Brain microvascular endothelial cell (primary cell): ENCODE measurements at regions not wholly inside any gene's neighbourhood (a gene's known extent, or its start where the extent isn't known, plus 50 kb on each side); places are given as distances from the start of the nearest gene placed in this dataset.
"Not testable (repeated sequence)": the region's sequence is repeated elsewhere in the genome, so short reads cannot be mapped to it uniquely, and the experiment has no call there.

Source experiments
- DNase-seq: peaks from one replicate; pipeline ENCODE4 v3.0.0-alpha.2; 2020
- H3K27ac ChIP-seq: fragments of 250-450 bp; sonication (Bioruptor Pico); 2 replicates; pipeline ENCODE4 v1.5.1; 2020; ENCODE audit warnings: mild to moderate bottlenecking, moderate library complexity
- H3K27me3 ChIP-seq: fragments of 250-450 bp; sonication (Bioruptor Pico); replicated peaks from 2 replicates; pipeline ENCODE4 v1.5.1; 2020; ENCODE audit warnings: mild to moderate bottlenecking
- H3K36me3 ChIP-seq: fragments of 250-450 bp; sonication (Bioruptor Pico); replicated peaks from 2 replicates; pipeline ENCODE4 v1.5.1; 2020; ENCODE audit warnings: mild to moderate bottlenecking
- H3K4me3 ChIP-seq: 2 replicates; pipeline ENCODE4 v1.5.1; 2011; ENCODE audit warnings: low read depth, mild to moderate bottlenecking, control low read depth, low read length, moderate library complexity
- in situ Hi-C: cut with HindIII; loops from 2 replicates; pipeline ENCODE4 v1.10.0; 2017; ENCODE audit warnings: low sequenced_read_pairs, low pct_ligation_motif_present

DNA sequence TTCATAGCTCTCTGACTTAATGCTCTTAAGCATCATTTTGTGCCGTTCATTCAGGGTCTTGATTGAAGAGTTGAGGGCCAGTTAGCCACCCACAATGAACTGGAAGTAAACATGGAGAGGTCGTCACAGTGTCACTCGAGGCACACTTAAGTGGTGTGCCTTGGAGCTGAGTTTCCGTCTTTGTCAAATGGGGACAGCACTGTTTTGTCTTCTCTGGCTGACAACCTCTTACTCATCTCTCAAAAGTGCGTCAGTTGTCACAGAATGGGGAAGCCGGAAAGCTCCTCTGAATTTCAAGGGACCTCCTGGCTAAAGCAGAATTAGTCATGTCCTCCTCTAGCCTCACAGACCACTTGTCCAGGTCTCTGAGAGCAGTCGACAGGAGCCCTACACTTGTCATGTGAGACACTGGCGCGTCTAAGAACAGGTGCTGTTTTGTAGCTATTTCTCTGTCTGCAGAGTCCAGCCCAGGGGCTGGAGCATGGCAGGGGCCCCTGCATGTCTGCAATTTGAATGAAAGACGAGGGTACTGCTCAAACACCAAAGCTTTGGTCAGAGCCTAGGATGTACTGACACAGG, 231.5 kb downstream of the NPIPA7 start:
- H3K36me3 ChIP-seq, H3K27ac ChIP-seq, H3K4me3 ChIP-seq, DNase-seq, H3K27me3 ChIP-seq, in situ Hi-C loops: not testable (repeated sequence)

DNA sequence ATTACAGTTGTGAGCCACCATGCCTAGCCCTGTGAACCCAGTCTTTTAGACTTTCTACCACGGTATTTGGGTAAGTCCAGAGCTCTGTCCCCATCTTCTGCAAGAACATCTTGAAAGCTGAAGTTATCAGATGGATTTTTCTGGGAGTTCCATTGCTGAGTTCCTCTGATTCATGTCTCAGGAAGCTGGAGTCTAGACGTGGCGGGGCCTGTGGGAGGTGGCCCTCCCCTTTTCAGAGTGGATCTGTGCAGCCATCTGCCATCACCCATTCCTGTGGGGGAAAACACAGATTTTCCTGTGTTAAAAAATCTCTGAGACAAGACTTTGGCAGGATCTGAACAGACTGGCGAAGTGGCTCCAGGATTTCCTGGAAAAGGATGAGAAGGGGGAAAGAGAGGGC, 234.3 kb downstream of the NPIPA7 start:
- H3K36me3 ChIP-seq, in situ Hi-C loops, H3K27ac ChIP-seq, H3K27me3 ChIP-seq, DNase-seq, H3K4me3 ChIP-seq: not testable (repeated sequence)

DNA sequence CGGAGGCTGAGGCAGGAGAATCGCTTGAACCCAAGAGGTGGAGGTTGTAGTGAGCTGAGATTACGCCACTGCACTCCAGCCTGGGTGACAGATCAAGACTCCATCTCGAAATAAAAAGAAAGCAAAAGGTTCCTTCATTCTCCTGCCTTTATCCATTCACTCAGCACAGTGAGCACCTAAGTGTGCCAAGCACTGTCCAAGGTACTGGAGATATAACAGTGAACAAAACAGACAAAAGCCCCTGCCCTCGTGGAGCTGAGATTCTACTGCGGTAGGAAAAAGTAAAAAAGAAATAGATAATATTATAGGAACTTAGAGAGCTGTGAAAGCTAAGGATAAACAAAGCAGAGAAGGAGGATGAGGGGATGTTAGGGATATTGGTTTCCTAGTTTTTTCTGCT, 235.5 kb downstream of the NPIPA7 start:
- H3K4me3 ChIP-seq, DNase-seq, in situ Hi-C loops, H3K36me3 ChIP-seq, H3K27ac ChIP-seq, H3K27me3 ChIP-seq: not testable (repeated sequence)

DNA sequence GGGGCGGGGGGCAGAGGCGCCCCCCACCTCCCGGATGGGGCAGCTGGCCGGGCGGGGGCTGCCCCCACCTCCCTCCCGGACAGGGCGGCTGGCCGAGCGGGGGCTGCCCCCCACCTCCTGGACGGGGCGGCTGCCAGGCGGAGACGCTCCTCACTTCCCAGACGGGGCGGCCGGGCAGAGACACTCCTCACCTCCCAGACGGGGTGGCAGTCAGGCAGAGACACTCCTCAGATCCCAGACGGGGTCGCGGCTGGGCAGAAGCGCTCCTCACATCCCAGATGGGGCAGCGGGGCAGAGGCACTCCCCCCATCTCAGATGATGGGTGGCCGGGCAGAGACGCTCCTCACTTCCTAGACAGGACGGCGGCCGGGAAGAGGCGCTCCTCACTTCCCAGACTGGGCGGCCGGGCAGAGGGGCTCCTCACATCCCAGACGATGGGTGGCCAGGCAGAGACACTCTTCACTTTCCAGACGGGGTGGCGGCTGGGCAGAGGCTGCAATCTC, 240.1 kb downstream of the NPIPA7 start:
- H3K27ac ChIP-seq, H3K36me3 ChIP-seq, in situ Hi-C loops, H3K4me3 ChIP-seq, H3K27me3 ChIP-seq, DNase-seq: not testable (repeated sequence)

DNA sequence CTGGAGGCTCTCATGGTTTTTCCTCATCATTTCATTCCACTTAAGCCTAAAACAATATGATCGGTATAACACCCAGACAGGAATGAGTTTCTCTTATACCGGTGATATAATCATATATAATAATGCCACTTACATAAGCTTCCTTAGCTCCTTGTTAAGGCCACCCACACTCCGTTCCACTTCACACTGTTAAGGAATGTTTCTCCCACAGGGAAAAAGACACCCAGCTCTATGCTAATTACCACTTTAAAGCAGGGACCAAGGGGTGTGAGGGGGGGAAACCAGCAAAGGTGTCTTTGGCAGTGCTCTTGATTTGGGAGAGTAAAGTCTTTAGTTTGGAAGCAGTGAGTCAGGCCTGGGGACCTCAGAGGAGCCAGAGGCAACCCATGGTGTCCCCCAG, 245.4 kb downstream of the NPIPA7 start:
- in situ Hi-C loops, DNase-seq, H3K4me3 ChIP-seq, H3K27ac ChIP-seq, H3K36me3 ChIP-seq, H3K27me3 ChIP-seq: not testable (repeated sequence)

DNA sequence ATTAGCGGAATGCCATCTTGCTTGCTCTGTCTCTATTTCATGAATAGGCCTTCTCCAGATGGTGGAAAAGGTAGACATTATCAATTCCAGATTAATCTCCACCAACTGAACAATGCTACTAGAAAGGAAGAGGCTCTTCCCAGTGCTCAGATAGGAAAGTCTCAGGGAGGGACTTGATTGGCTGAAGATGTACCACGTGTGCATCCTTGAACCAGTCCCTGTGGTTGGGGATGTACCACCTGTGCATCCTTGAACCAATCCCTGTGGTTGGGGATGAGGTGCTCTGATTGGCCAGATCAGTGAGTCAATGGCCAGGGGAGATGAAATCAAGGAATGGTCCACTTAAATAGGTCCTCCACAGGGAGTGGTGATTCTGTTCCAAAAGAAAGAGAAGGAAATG, 246.2 kb downstream of the NPIPA7 start:
- DNase-seq, H3K36me3 ChIP-seq, H3K27ac ChIP-seq, in situ Hi-C loops, H3K4me3 ChIP-seq, H3K27me3 ChIP-seq: not testable (repeated sequence)

DNA sequence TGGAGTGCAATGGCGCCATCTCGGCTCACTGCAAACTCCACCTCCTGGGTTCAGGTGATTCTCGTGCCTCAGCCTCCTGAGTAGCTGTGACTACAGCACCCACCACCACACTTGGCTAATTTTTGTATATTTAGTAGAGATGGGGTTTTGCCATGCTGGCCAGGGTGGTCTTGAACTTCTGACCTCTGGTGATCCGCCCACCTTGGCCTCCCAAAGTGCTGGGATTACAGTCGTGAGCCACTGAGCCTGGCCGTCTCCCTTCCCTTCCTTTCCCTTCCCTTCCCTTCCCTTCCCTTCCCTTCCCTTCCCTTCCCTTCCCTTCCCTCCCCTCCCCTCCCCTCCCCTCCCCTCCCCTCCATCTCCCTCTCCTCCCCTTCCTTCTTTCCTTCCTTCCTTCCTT, 248.9 kb downstream of the NPIPA7 start:
- H3K27ac ChIP-seq, H3K27me3 ChIP-seq, in situ Hi-C loops, DNase-seq, H3K4me3 ChIP-seq, H3K36me3 ChIP-seq: not testable (repeated sequence)

DNA sequence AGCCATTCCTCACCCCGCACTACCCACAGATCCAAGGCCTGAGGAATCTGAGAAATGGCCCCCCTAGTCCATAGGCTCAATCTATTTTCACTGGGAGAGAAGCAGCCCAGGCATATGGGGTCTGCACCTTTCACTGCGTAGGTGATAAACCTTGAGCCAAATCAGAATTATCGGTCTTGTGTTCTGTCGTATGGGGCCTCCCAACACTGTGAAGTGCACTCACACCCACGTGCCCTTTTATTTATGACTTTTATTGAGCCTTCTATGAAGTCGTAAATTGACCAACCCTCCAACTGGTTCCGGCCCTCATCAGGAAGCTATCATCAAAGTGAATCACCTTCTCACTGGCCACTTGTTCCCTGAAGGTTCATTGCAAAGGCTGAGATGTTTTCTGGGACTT, 259.3 kb downstream of the NPIPA7 start:
- H3K27me3 ChIP-seq, H3K36me3 ChIP-seq, H3K27ac ChIP-seq, in situ Hi-C loops, DNase-seq, H3K4me3 ChIP-seq: not testable (repeated sequence)

DNA sequence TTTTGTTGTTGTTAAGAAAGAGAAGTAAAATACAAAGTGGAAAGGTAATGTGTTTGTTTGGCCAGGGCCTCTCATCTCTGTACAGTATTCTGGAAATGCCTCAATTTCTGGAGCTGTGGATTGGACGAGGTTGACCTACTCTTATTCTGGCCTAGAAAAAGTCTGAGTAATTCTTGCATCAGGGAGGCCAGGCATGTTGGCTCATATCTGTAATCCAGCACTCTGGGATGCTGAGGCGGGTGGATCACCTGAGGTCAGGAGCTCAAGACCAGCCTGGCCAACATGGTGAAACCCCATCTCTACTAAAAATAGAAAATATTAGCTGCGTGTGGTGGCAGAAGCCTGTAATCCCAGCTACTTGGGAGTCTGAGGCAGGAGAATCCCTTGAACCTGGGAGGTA, 259.8 kb downstream of the NPIPA7 start:
- DNase-seq, H3K27me3 ChIP-seq, in situ Hi-C loops, H3K4me3 ChIP-seq, H3K27ac ChIP-seq, H3K36me3 ChIP-seq: not testable (repeated sequence)

DNA sequence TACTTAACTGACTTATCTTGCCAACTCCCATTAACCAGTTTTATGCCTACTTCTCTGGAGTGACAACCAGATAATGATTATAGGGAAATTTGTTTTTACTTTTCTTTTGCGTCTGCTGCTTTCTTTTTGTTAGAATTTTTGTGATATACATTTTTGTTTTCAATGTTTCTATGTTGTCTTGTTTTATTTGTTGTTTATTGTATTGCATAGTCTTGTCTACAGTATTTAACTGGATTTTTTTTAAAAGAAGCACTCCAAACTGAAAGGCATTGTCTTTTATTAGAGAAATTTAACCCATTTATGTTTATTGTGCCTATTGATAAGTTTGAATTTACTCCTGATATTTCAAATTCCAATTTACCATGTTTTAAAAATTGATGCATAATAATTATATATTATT, 264.9 kb downstream of the NPIPA7 start:
- in situ Hi-C loops, DNase-seq, H3K36me3 ChIP-seq, H3K27me3 ChIP-seq, H3K27ac ChIP-seq, H3K4me3 ChIP-seq: not testable (repeated sequence)

DNA sequence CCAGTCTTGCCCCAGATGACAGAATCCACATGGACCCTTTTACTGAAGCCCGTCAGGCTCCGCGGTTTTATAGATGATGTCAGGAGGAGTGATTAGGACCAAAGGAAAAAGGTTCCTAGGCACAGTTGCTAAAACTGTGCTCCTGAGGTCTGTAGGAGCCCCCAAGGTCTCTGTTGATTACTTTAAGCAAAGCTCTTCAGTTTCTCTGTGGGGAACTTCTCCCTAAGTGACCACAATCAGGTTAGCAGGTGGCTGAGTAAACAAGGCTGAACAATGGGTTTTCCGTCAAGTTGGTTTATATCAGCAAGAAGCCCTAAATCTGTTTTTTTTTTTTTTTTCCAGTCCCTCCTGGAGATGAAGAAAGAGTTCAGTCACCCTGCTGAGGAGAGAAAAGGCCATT, 269.1 kb downstream of the NPIPA7 start:
- H3K36me3 ChIP-seq, in situ Hi-C loops, DNase-seq, H3K27ac ChIP-seq, H3K4me3 ChIP-seq, H3K27me3 ChIP-seq: not testable (repeated sequence)

DNA sequence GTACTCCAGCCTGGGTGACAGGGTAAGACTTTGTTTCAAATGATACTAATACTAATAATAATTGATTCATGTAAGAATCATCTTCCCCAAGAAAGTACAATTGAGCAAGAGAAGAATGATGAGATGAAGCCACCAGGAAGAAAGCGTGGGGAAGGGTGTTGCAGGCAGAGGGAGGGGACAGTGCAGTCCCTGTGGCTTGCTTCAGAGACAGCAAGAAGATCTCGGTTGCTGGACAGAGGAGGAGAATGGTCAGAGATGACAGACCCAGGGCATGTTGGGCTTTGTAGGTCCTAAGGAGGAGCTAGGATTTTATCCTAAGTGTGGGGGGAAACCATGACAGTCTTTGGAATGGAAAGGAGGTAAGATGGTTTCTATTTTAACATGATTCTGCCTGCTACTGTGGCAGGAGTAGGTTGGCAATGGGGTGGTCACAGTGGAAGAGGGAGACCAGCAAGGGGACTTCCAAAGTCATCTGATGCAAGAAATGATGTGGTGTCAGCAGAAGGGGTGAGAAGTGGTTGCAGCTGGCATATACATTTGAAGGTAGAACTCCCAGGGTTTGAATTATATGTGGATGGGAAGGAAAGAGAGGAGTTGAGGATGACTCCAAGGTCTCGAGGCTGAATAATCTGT, 293.4 kb downstream of the NPIPA7 start:
- H3K27me3 ChIP-seq, DNase-seq, H3K4me3 ChIP-seq, H3K36me3 ChIP-seq, in situ Hi-C loops, H3K27ac ChIP-seq: not testable (repeated sequence)

DNA sequence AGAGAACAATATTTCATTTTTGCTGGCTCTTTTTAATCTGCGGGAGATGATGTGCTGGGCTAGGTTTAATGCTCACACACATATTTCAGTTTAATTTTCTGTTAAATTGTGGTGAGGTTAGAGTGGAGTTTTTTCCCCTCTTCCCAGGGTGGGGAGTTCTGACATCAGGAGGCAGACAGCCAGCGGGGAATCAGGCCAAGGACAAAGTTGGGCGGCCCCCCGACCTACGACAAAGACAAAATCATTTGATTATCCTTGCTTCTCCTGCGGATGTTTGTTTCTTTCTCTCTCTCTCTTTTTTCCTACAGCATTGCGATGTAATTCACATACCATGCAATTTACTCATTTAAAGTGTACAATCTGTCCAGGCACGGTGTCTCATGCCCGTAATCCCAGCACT, 295.9 kb downstream of the NPIPA7 start:
- H3K27ac ChIP-seq, H3K4me3 ChIP-seq, in situ Hi-C loops, DNase-seq, H3K36me3 ChIP-seq, H3K27me3 ChIP-seq: not testable (repeated sequence)

DNA sequence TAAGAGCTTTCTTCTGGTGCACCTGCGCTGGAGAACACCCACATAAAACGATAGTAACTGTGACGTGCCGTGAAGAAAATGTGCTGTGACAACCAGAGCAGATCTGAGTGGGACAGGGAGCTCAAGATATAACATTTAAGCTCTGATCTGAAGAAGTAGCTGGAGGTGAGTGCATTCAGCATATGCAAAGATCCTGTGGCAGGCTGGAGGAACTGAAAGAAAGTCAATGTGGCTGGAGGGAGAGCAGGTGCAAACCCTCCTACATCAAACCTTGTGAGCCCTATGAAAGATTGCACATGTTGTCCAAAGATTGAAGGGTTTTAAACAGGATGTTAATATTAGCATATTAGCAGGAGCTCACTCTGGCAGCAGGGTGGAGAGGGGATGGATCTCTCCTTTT, 342.9 kb downstream of the NPIPA7 start:
- H3K27ac ChIP-seq, H3K4me3 ChIP-seq, in situ Hi-C loops, H3K27me3 ChIP-seq, H3K36me3 ChIP-seq, DNase-seq: not testable (repeated sequence)

DNA sequence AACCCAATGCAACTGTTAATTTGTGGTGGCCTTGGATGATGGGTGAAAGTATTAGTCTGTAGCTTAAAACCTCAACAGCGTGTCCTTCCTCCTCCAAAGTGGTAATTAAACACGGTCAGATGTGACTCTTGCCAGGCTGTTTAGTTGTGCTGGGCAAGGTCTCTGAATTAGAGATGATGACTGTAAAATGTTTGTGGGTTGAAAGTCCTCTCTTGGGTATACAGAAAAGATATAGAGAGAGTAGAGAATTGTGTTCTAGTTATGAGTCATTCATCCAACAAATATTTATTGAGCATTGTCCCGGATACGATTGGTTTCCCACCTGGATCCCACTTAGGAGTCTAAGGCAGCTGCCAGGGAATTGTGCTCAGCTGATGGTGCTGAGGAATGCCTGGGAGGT, 343.7 kb downstream of the NPIPA7 start:
- DNase-seq, H3K27ac ChIP-seq, H3K27me3 ChIP-seq, H3K36me3 ChIP-seq, H3K4me3 ChIP-seq, in situ Hi-C loops: not testable (repeated sequence)
